ENCODE measurements at regions not wholly inside any gene's neighbourhood (a gene's known extent, or its start where the extent isn't known, plus 50 kb on each side); places are given as distances from the start of the nearest gene placed in this dataset.

- no peak for DNase-seq
Observed at GRCh38 chr21:28641731-28642130, 350.9 kb downstream of the LTN1 start.

- no peak for DNase-seq
Observed at GRCh38 chr21:28640326-28640725, 352.4 kb downstream of the LTN1 start.

GRCh38 chr21:28639737-28640136, 352.9 kb downstream of the LTN1 start:
- DNase-seq = no peak

- DNase-seq = peak; percentile 59
Observed at GRCh38 chr21:28636752-28637691, 355.7 kb downstream of the LTN1 start.

GRCh38 chr21:28635541-28635940, 357.1 kb downstream of the LTN1 start:
- no peak for DNase-seq

GRCh38 chr21:28633839-28634555, 358.7 kb downstream of the LTN1 start:
- peak; percentile 89 for DNase-seq

- DNase-seq = peak; percentile 20
Observed at GRCh38 chr21:28632755-28633408, 359.8 kb downstream of the LTN1 start.

GRCh38 chr21:28627691-28628090, 365.0 kb downstream of the LTN1 start:
- no peak for DNase-seq

- DNase-seq = no peak
Observed at GRCh38 chr21:28627261-28627660, 365.4 kb downstream of the LTN1 start.

GRCh38 chr21:28624626-28625025, 368.1 kb downstream of the LTN1 start:
- no peak for DNase-seq

- DNase-seq = no peak
Observed at GRCh38 chr21:28617300-28617699, 375.4 kb downstream of the LTN1 start.

GRCh38 chr21:28615276-28615675, 377.4 kb downstream of the LTN1 start:
- no peak for DNase-seq

GRCh38 chr21:28614791-28615190, 377.9 kb downstream of the LTN1 start:
- no peak for DNase-seq

- no peak for DNase-seq
Observed at GRCh38 chr21:28608646-28609045, 384.0 kb downstream of the LTN1 start.

GRCh38 chr21:28607545-28607944, 385.1 kb downstream of the LTN1 start:
- DNase-seq = no peak

GRCh38 chr21:28604946-28605537, 387.6 kb downstream of the LTN1 start:
- no peak for DNase-seq

- peak; percentile 89 for DNase-seq
Observed at GRCh38 chr21:28602546-28602945, 390.1 kb downstream of the LTN1 start.

GRCh38 chr21:28598214-28598613, 394.5 kb downstream of the LTN1 start:
- DNase-seq = no peak

- no peak for DNase-seq
Observed at GRCh38 chr21:28592205-28592865, 400.3 kb downstream of the LTN1 start.

GRCh38 chr21:28590676-28591075, 402.0 kb downstream of the LTN1 start:
- DNase-seq = no peak

GRCh38 chr21:28590026-28590425, 402.7 kb downstream of the LTN1 start:
- peak; percentile 62 for DNase-seq

GRCh38 chr21:28588997-28589396, 403.7 kb downstream of the LTN1 start:
- no peak for DNase-seq

- no peak for DNase-seq
Observed at GRCh38 chr21:28587748-28588147, 404.9 kb downstream of the LTN1 start.
